Mesodermal cell (in vitro differentiated cells): ENCODE measurements at regions not wholly inside any gene's neighbourhood (a gene's known extent, or its start where the extent isn't known, plus 50 kb on each side); places are given as distances from the start of the nearest gene placed in this dataset.

ENCODE experiments used
- H3K27ac ChIP-seq: 2 replicates; pipeline ENCODE4 v1.7.0; 2013; ENCODE audit warnings: mild to moderate bottlenecking, low read depth, low read length, moderate library complexity; ENCODE audit not compliant: severe bottlenecking
- H3K36me3 ChIP-seq: 2 replicates; pipeline ENCODE4 v1.7.1; 2013; ENCODE audit warnings: mild to moderate bottlenecking, low read length, moderate library complexity; ENCODE audit not compliant: control insufficient read depth, insufficient read depth
- H3K4me1 ChIP-seq: one replicate; pipeline ENCODE4 v1.7.1; 2013; ENCODE audit warnings: mild to moderate bottlenecking, low read length; ENCODE audit not compliant: insufficient read depth, control insufficient read depth, poor library complexity, severe bottlenecking
- H3K4me3 ChIP-seq: 2 replicates; pipeline ENCODE4 v1.7.0; 2013; ENCODE audit warnings: low read length, control low read depth, mild to moderate bottlenecking; ENCODE audit not compliant: insufficient read depth, poor library complexity, severe bottlenecking; ENCODE audit errors: extremely low read depth
- H3K9me3 ChIP-seq: 2 replicates; pipeline ENCODE4 v1.7.1; 2013; ENCODE audit warnings: mild to moderate bottlenecking, low read length, moderate library complexity; ENCODE audit not compliant: control insufficient read depth
- WGBS, 2 experiments: methylation state at CpG; one replicate each; pipeline ENCODE4 v1.1.5; 2013; ENCODE audit warnings: missing lambda C conversion rate in 2 of 2; ENCODE audit not compliant: insufficient coverage in 2 of 2; 5-methylcytosine and 5-hydroxymethylcytosine counted together

- no peak overlapping the region for H3K27ac ChIP-seq
- 60 to 68% methylated on average over 4 of the region's 4 CpGs for WGBS, 2 experiments
- H3K9me3 ChIP-seq = no peaks in the 10 kb centered on the region
- no peaks in the 10 kb centered on the region for H3K4me1 ChIP-seq
- no peak overlapping the region for H3K4me3 ChIP-seq
- H3K36me3 ChIP-seq = no peaks in the 10 kb centered on the region
Observed at GRCh38 chr10:2279711-2280110, 542.4 kb upstream of the ADARB2 start.

- H3K9me3 ChIP-seq = no peaks in the 10 kb centered on the region
- H3K36me3 ChIP-seq = no peaks in the 10 kb centered on the region
- no peaks in the 10 kb centered on the region for H3K4me1 ChIP-seq
- H3K4me3 ChIP-seq = no peak overlapping the region
- no peak overlapping the region for H3K27ac ChIP-seq
- WGBS, 2 experiments = 65 to 78% methylated on average over 7 to 9 of the region's 11 CpGs
Observed at GRCh38 chr10:2278363-2278762, 541.0 kb upstream of the ADARB2 start.

- no peak overlapping the region for H3K27ac ChIP-seq
Observed at GRCh38 chr10:2263561-2263960, 526.2 kb upstream of the ADARB2 start.

GRCh38 chr10:2262878-2263277 is 525.6 kb upstream of the ADARB2 start:
- peaks cover 7% of the 10 kb centered on the region for H3K9me3 ChIP-seq
- H3K4me3 ChIP-seq = no peak overlapping the region
- no peaks in the 10 kb centered on the region for H3K4me1 ChIP-seq
- H3K36me3 ChIP-seq = no peaks in the 10 kb centered on the region
- no CpG with 5 or more reads among the region's 4 CpGs for WGBS, 2 experiments
- H3K27ac ChIP-seq = no peak overlapping the region

More at GRCh38 chr10:2263561-2263960, 526.2 kb upstream of the ADARB2 start:
- H3K4me1 ChIP-seq = no peaks in the 10 kb centered on the region
- H3K36me3 ChIP-seq = no peaks in the 10 kb centered on the region
- peaks cover 7% of the 10 kb centered on the region for H3K9me3 ChIP-seq
- H3K4me3 ChIP-seq = no peak overlapping the region

GRCh38 chr10:2262333-2262732 is 525.0 kb upstream of the ADARB2 start:
- Histone ChIP-seq H3K36me3 (no peaks in the 10 kb centered on the region), H3K4me3 (no peak overlapping the region), H3K27ac (no peak overlapping the region), H3K4me1 (no peaks in the 10 kb centered on the region), H3K9me3 (peaks cover 7% of the 10 kb centered on the region)
- WGBS, 2 experiments = no CpG with 5 or more reads among the region's 2 CpGs

- no peaks in the 10 kb centered on the region for H3K4me1 ChIP-seq
- H3K27ac ChIP-seq = no peak overlapping the region
- H3K36me3 ChIP-seq = no peaks in the 10 kb centered on the region
- WGBS, 2 experiments = 66 to 90% methylated on average over 5 to 6 of the region's 7 CpGs
- H3K9me3 ChIP-seq = peaks cover 7% of the 10 kb centered on the region
- no peak overlapping the region for H3K4me3 ChIP-seq
Observed at GRCh38 chr10:2256241-2256640, 518.9 kb upstream of the ADARB2 start.

GRCh38 chr10:2252096-2252495 is 514.8 kb upstream of the ADARB2 start:
- Histone ChIP-seq H3K4me1 (no peaks in the 10 kb centered on the region), H3K27ac (no peak overlapping the region), H3K36me3 (no peaks in the 10 kb centered on the region), H3K4me3 (no peak overlapping the region), H3K9me3 (no peaks in the 10 kb centered on the region)
- WGBS, 2 experiments = 81 to 88% methylated on average over 6 of the region's 6 CpGs

GRCh38 chr10:2251631-2252030 is 514.3 kb upstream of the ADARB2 start:
- Histone ChIP-seq H3K9me3 (no peaks in the 10 kb centered on the region), H3K36me3 (no peaks in the 10 kb centered on the region), H3K4me1 (no peaks in the 10 kb centered on the region), H3K4me3 (no peak overlapping the region), H3K27ac (no peak overlapping the region)
- WGBS, 2 experiments = 88 to 94% methylated on average over 5 to 8 of the region's 8 CpGs

GRCh38 chr10:2246747-2247146 is 509.4 kb upstream of the ADARB2 start:
- 90 to 95% methylated on average over 3 to 4 of the region's 5 CpGs for WGBS, 2 experiments

GRCh38 chr10:2245580-2245979 is 508.3 kb upstream of the ADARB2 start:
- Histone ChIP-seq H3K4me1 (no peaks in the 10 kb centered on the region), H3K27ac (no peak overlapping the region), H3K9me3 (no peaks in the 10 kb centered on the region), H3K4me3 (no peak overlapping the region), H3K36me3 (no peaks in the 10 kb centered on the region)
- 92 to 94% methylated on average over 4 to 5 of the region's 5 CpGs for WGBS, 2 experiments

More at GRCh38 chr10:2246747-2247146, 509.4 kb upstream of the ADARB2 start:
- Histone ChIP-seq H3K4me3 (no peak overlapping the region), H3K9me3 (no peaks in the 10 kb centered on the region), H3K4me1 (no peaks in the 10 kb centered on the region), H3K27ac (no peak overlapping the region), H3K36me3 (no peaks in the 10 kb centered on the region)

- H3K4me3 ChIP-seq = no peak overlapping the region
- no peaks in the 10 kb centered on the region for H3K9me3 ChIP-seq
- no peak overlapping the region for H3K27ac ChIP-seq
- no peaks in the 10 kb centered on the region for H3K36me3 ChIP-seq
- 89 to 90% methylated on average over 12 of the region's 12 CpGs for WGBS, 2 experiments
- no peaks in the 10 kb centered on the region for H3K4me1 ChIP-seq
Observed at GRCh38 chr10:2244471-2244870, 507.1 kb upstream of the ADARB2 start.
